ENCODE measurements at regions not wholly inside any gene's neighbourhood (a gene's known extent, or its start where the extent isn't known, plus 50 kb on each side); places are given as distances from the start of the nearest gene placed in this dataset.

GRCh38 chr7:25611196-25611595 is 382.9 kb upstream of the NPVF start:
- no peak for TF ChIP-seq CTCF (IDR thresholded peaks at IDR 0.05; ENCODE audit: partially characterized antibody, unreplicated experiment)
- no peaks in the 10 kb centered on the region for H3K27me3 Mint-ChIP-seq (ENCODE audit: unreplicated experiment)
- H3K36me3 Mint-ChIP-seq (ENCODE audit: unreplicated experiment), result peaks cover 33% of the 10 kb centered on the region

GRCh38 chr7:25613912-25614311 is 385.6 kb upstream of the NPVF start:
- H3K36me3 Mint-ChIP-seq (ENCODE audit: unreplicated experiment), result peaks cover 33% of the 10 kb centered on the region
- no peak overlapping the region for H3K4me3 Mint-ChIP-seq (ENCODE audit: unreplicated experiment)
- H3K27ac Mint-ChIP-seq (ENCODE audit: unreplicated experiment), result no peak overlapping the region
- TF ChIP-seq CTCF (IDR thresholded peaks at IDR 0.05; ENCODE audit: partially characterized antibody, unreplicated experiment), result no peak
- H3K27me3 Mint-ChIP-seq (ENCODE audit: unreplicated experiment), result no peaks in the 10 kb centered on the region
- DNase-seq, result no peak
- H3K4me1 Mint-ChIP-seq (ENCODE audit: low read depth, unreplicated experiment), result peaks cover 9% of the 10 kb centered on the region
- H3K9me3 Mint-ChIP-seq (ENCODE audit: unreplicated experiment), result peaks cover 3% of the 10 kb centered on the region

More at GRCh38 chr7:25611196-25611595, 382.9 kb upstream of the NPVF start:
- Mint-ChIP-seq H3K27ac (ENCODE audit: unreplicated experiment) (no peak overlapping the region), H3K4me3 (ENCODE audit: unreplicated experiment) (no peak overlapping the region), H3K4me1 (ENCODE audit: low read depth, unreplicated experiment) (peaks cover 6% of the 10 kb centered on the region), H3K9me3 (ENCODE audit: unreplicated experiment) (peaks cover 3% of the 10 kb centered on the region)
- DNase-seq, result no peak

- H3K27me3 Mint-ChIP-seq (ENCODE audit: unreplicated experiment), result no peaks in the 10 kb centered on the region
- H3K4me1 Mint-ChIP-seq (ENCODE audit: low read depth, unreplicated experiment), result peaks cover 14% of the 10 kb centered on the region
- H3K9me3 Mint-ChIP-seq (ENCODE audit: unreplicated experiment), result peaks cover 3% of the 10 kb centered on the region
- H3K27ac Mint-ChIP-seq (ENCODE audit: unreplicated experiment), result no peak overlapping the region
- no peak for TF ChIP-seq CTCF (IDR thresholded peaks at IDR 0.05; ENCODE audit: partially characterized antibody, unreplicated experiment)
- no peak overlapping the region for H3K4me3 Mint-ChIP-seq (ENCODE audit: unreplicated experiment)
- DNase-seq, result no peak
- peaks cover 33% of the 10 kb centered on the region for H3K36me3 Mint-ChIP-seq (ENCODE audit: unreplicated experiment)
These were observed 386.1 kb upstream of the NPVF start for GRCh38 chr7:25614415-25614814.

GRCh38 chr7:25615003-25615402 is 386.7 kb upstream of the NPVF start:
- Mint-ChIP-seq H3K27ac (ENCODE audit: unreplicated experiment) (no peak overlapping the region), H3K9me3 (ENCODE audit: unreplicated experiment) (peaks cover 3% of the 10 kb centered on the region), H3K4me1 (ENCODE audit: low read depth, unreplicated experiment) (peaks cover 17% of the 10 kb centered on the region), H3K4me3 (ENCODE audit: unreplicated experiment) (no peak overlapping the region), H3K36me3 (ENCODE audit: unreplicated experiment) (peaks cover 32% of the 10 kb centered on the region), H3K27me3 (ENCODE audit: unreplicated experiment) (no peaks in the 10 kb centered on the region)
- no peak for TF ChIP-seq CTCF (IDR thresholded peaks at IDR 0.05; ENCODE audit: partially characterized antibody, unreplicated experiment)
- no peak for DNase-seq

GRCh38 chr7:25615593-25615992 is 387.3 kb upstream of the NPVF start:
- peaks cover 22% of the 10 kb centered on the region for H3K4me1 Mint-ChIP-seq (ENCODE audit: low read depth, unreplicated experiment)
- H3K4me3 Mint-ChIP-seq (ENCODE audit: unreplicated experiment), result no peak overlapping the region
- no peak for TF ChIP-seq CTCF (IDR thresholded peaks at IDR 0.05; ENCODE audit: partially characterized antibody, unreplicated experiment)
- no peak overlapping the region for H3K27ac Mint-ChIP-seq (ENCODE audit: unreplicated experiment)
- peaks cover 3% of the 10 kb centered on the region for H3K9me3 Mint-ChIP-seq (ENCODE audit: unreplicated experiment)
- peaks cover 26% of the 10 kb centered on the region for H3K36me3 Mint-ChIP-seq (ENCODE audit: unreplicated experiment)
- DNase-seq, result no peak
- no peaks in the 10 kb centered on the region for H3K27me3 Mint-ChIP-seq (ENCODE audit: unreplicated experiment)

Measured in glutamatergic neuron (in vitro differentiated cells).